Activated B cell treated with CpG ODN at 0.5 μM for 24 hours (primary cell): ENCODE measurements at regions not wholly inside any gene's neighbourhood (a gene's known extent, or its start where the extent isn't known, plus 50 kb on each side); places are given as distances from the start of the nearest gene placed in this dataset.

Experiments
- ATAC-seq: fragments of 200-7000 bp; cut with Tn5 transposase; one replicate; pipeline ENCODE4 v1.10.0; 2021; ENCODE audit warnings: low read depth, mild to moderate bottlenecking, moderate library complexity
- CTCF ChIA-PET: fragments of 350-600 bp; sonication (Branson Sonifier 250); formaldehyde crosslinking; loops from one replicate; lab custom pipeline; 2021; ENCODE audit warnings: antibody characterized with exemption; lab: Charles Lee
- POLR2A ChIA-PET: fragments of 350-600 bp; sonication (Branson Sonifier 250); formaldehyde crosslinking; loops from one replicate; lab custom pipeline; 2021; ENCODE audit warnings: antibody characterized with exemption; lab: Charles Lee
- DNase-seq: peaks from one replicate; pipeline ENCODE4 v3.0.0; 2022
- H3K27ac Mint-ChIP-seq: one replicate; pipeline ENCODE4 v1.8.0; 2020; ENCODE audit warnings: mixed read lengths
- H3K27me3 Mint-ChIP-seq: one replicate; pipeline ENCODE4 v1.8.0; 2021; ENCODE audit warnings: mixed read lengths
- H3K36me3 Mint-ChIP-seq: one replicate; pipeline ENCODE4 v1.8.0; 2021; ENCODE audit warnings: low read depth, mixed read lengths
- H3K4me1 Mint-ChIP-seq: one replicate; pipeline ENCODE4 v1.8.0; 2021; ENCODE audit warnings: mixed read lengths
- H3K4me3 Mint-ChIP-seq: one replicate; pipeline ENCODE4 v1.8.0; 2020; ENCODE audit warnings: mild to moderate bottlenecking, mixed read lengths
- H3K9me3 Mint-ChIP-seq: one replicate; pipeline ENCODE4 v1.8.0; 2020; ENCODE audit warnings: mixed read lengths
- CTCF ChIP-seq: fragments of 200-600 bp; IDR thresholded peaks from one replicate; pipeline ENCODE4 v1.8.0; 2022; ENCODE audit warnings: antibody characterized with exemption, mild to moderate bottlenecking
- intact Hi-C: fragments of 100-400 bp; cut with micrococcal nuclease; formaldehyde crosslinking; loops from one replicate; pipeline ENCODE4 v1.15.1; 2024

DNA sequence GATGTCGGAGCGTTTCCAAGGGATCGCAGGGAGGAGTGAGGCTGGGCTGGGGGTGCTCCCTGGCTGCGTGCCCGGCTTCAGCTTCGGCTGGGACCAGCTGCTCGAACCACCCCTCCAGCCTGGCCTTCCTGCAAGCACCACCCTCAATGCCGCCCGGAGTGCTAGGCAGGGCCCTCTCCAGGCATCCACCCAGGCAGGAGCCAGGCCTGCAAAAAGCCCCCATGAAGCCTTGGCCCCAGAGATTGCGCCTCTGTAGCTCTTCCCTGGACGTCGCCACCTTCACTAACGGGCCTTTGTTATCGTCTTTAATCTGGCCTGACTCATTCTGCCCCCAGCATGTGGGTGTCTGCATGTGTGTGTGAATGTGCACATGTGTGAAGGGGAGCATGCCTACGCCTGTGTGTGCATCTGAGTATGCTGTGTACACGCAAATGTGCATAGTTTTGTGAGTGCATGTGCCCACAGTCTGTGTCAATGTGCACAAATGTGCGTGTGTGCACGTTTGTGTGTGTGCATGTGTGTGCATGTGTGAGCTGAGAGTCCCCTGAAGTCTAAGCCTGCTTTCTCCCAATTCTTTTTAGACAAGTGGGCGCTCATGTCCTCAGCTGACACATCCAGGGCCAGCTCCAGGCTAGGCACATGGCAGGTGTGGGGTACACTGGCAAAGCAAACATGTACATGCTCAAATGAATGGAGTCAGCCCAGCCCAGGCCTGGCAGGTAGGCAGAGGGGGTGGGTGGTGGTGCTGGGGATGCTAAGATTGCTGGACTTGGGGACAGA is 195.4 kb upstream of the C14orf180 start:
- peaks cover 18% of the 10 kb centered on the region for H3K9me3 Mint-ChIP-seq
- ATAC-seq (no peak), DNase-seq (peak; percentile 9)
- CTCF ChIA-PET: no interaction called here
- H3K27ac Mint-ChIP-seq: no peak overlapping the region
- intact Hi-C loops: no loop called here
- POLR2A ChIA-PET: no interaction called here
- H3K27me3 Mint-ChIP-seq: peaks cover 22% of the 10 kb centered on the region
- peaks cover 1% of the 10 kb centered on the region for H3K36me3 Mint-ChIP-seq
- H3K4me3 Mint-ChIP-seq: no peak overlapping the region
- no peak for TF ChIP-seq CTCF
- H3K4me1 Mint-ChIP-seq: peaks cover 37% of the 10 kb centered on the region

DNA sequence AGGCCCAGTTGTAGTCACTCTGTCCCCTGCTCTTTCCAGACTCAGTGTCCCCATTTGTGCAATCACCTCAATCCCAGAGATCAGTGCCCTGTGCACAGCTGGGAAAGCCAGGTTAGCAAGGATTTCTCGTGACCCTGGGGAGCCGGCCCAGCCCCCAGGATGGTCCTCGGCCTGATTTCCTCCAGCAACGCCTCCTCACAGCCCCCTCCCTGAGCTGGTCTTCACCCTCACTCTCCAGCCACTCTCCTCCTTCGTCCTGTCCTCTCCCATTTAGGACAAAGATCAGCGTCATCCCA is 194.8 kb upstream of the C14orf180 start:
- no peak for DNase-seq
- ChIA-PET CTCF (no interaction called here), POLR2A (no interaction called here)

GRCh38 chr14:104385111-104385510 is 194.5 kb upstream of the C14orf180 start:
- Mint-ChIP-seq H3K4me3 (no peak overlapping the region), H3K27me3 (peaks cover 14% of the 10 kb centered on the region), H3K36me3 (peaks cover 1% of the 10 kb centered on the region), H3K27ac (no peak overlapping the region), H3K4me1 (peaks cover 43% of the 10 kb centered on the region), H3K9me3 (peaks cover 14% of the 10 kb centered on the region)
- DNase-seq: no peak
- ChIA-PET CTCF (no interaction called here), POLR2A (no interaction called here)
- no peak for ATAC-seq
- intact Hi-C loops: no loop called here
- no peak for TF ChIP-seq CTCF

More for the DNA sequence above, 194.8 kb upstream of the C14orf180 start:
- Mint-ChIP-seq H3K4me3 (no peak overlapping the region), H3K4me1 (peaks cover 39% of the 10 kb centered on the region), H3K27ac (no peak overlapping the region), H3K36me3 (peaks cover 1% of the 10 kb centered on the region), H3K9me3 (peaks cover 16% of the 10 kb centered on the region), H3K27me3 (peaks cover 17% of the 10 kb centered on the region)
- no peak for ATAC-seq
- TF ChIP-seq CTCF: no peak
- intact Hi-C loops: no loop called here

DNA sequence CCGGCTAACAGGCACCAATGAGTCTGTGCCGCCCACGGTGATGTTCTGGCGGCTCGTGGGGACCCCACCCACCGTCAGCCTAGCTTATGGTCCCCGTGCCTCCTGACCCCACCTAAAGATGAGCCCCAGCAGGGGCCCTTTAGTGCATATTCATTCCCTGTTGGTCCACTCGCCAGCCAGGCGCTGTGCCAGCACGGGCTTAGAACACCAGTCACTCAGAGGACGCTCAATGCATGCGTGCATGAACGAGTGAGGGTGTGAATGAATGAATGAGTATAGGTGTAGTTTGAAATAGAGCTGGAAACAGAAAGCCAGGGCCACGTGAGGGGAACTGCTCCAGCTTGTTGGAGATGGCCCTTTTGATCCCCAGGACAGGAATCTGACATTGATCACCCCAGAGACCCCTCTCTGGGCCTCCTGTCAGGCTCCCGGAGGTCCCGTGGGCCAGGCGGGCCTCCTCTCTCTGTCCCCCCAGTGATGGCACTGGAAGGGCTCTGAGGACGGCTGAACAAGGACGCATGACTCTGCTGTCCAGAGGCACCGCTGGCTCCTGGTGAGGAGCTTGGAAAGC is 193.9 kb upstream of the C14orf180 start:
- H3K27me3 Mint-ChIP-seq: peaks cover 9% of the 10 kb centered on the region
- H3K27ac Mint-ChIP-seq: no peak overlapping the region
- ChIA-PET CTCF (no interaction called here), POLR2A (interaction anchor here (0.5 kb wide), 1 partner anchor 716 kb away, joined by 3 read pairs; no protein-coding TSS in a partner anchor)
- H3K36me3 Mint-ChIP-seq: no peaks in the 10 kb centered on the region
- no peak for TF ChIP-seq CTCF
- DNase-seq (no peak), ATAC-seq (no peak)
- intact Hi-C loops: no loop called here
- peaks cover 48% of the 10 kb centered on the region for H3K4me1 Mint-ChIP-seq
- H3K4me3 Mint-ChIP-seq: no peak overlapping the region
- H3K9me3 Mint-ChIP-seq: peaks cover 9% of the 10 kb centered on the region

DNA sequence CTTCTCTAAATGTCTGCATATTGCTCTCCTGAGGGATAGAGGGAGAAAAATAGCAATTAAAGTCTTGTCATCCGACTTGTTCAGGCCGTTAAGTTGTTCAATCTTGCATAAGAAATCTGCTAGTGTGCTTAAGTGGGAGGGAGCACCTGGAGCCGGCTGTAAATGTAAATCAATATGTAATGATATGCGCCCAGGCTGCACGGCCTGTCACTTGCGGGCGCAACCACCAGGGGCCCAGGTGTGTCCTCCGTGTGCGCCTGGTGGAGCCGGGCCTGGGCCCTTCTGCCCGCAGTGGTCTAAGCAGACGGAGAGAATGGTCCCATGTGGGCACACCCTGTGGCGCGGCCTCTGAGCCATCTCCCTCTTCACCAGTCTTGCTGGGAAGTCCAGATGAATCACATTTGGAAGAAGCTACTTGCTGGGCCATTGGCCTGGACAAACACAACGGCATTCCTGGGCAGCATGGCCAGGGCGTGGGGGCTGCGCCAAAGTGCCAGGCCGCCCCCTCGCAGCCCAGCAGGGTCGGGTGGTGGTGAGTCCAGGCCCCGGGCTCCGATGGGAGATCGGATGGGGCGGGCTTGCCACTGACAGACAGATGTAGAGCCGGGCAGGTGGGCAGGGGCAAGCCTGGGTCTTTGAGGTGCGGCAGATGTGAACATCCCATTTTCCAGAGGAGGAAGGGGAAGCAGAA is 193.3 kb upstream of the C14orf180 start:
- Mint-ChIP-seq H3K36me3 (no peaks in the 10 kb centered on the region), H3K9me3 (peaks cover 4% of the 10 kb centered on the region), H3K27ac (no peak overlapping the region), H3K27me3 (peaks cover 8% of the 10 kb centered on the region), H3K4me3 (peak overlapping the region; percentile 41), H3K4me1 (peaks cover 53% of the 10 kb centered on the region)
- ATAC-seq: no peak
- no peak for TF ChIP-seq CTCF
- intact Hi-C loops: no loop called here
- POLR2A ChIA-PET: interaction anchor here (0.5 kb wide), 1 partner anchor 715 kb away, joined by 3 read pairs; no protein-coding TSS in a partner anchor
- CTCF ChIA-PET: no interaction called here
- DNase-seq: no peak
